HepG2 (cell line): ENCODE measurements at regions not wholly inside any gene's neighbourhood (a gene's known extent, or its start where the extent isn't known, plus 50 kb on each side); places are given as distances from the start of the nearest gene placed in this dataset.

Experiments
- ATAC-seq: fragments of 200-7000 bp; cut with Tn5 transposase; 3 replicates; pipeline ENCODE4 v1.9.1; 2020; ENCODE audit warnings: mild to moderate bottlenecking, moderate library complexity
- BruUV-seq: library from RNA; stranded (reverse); fragments of 400-500 nt; replicated peaks from 2 replicates; lab custom pipeline; 2021; lab: Mats Ljungman, UMichigan
- CTCF ChIA-PET: fragments of 300-600 bp; formaldehyde crosslinking; extraction: SDS; loops from one replicate; lab custom pipeline; 2021; ENCODE audit warnings: low total read pairs, inconsistent platforms, low intra/inter-chr PET ratio; lab: Yijun Ruan, JAX
- POLR2A ChIA-PET: fragments of 350-600 bp; sonication (Branson Sonifier 250); formaldehyde crosslinking; loops from one replicate; lab custom pipeline; 2020; ENCODE audit warnings: antibody characterized with exemption, inconsistent platforms; lab: Yijun Ruan, JAX
- DNase-seq: peaks from one replicate; pipeline ENCODE4 v3.0.0-alpha.2; 2015; ENCODE audit warnings: low spot score
- FAIRE-seq: peaks from 3 replicates; lab custom pipeline; 2011; peaks lifted over from hg19 to GRCh38; lab: Jason Lieb, UNC
- H2AFZ ChIP-seq: one replicate; pipeline ENCODE4 v1.6.1; 2011; ENCODE audit warnings: low read length, inconsistent platforms
- H3K27ac ChIP-seq: fragments of 300-600 bp; 3 replicates; pipeline ENCODE4 v1.8.0; 2011; ENCODE audit warnings: mixed run types, mild to moderate bottlenecking, mixed read lengths, low read length, inconsistent platforms; ENCODE audit not compliant: insufficient read depth; ENCODE audit errors: extremely low read length
- H3K27me3 ChIP-seq, 2 experiments: fragments of 200-600 bp in 1 of 2; 2 replicates in 1 of 2; 3 replicates in 1 of 2; pipeline versions ENCODE4 v1.6.0 to v1.8.0; 2011; ENCODE audit warnings: low read length in 2 of 2, mild to moderate bottlenecking in 2 of 2, moderate library complexity in 2 of 2, inconsistent platforms in 1 of 2; ENCODE audit not compliant: insufficient read depth in 2 of 2, control insufficient read depth in 1 of 2
- H3K36me3 ChIP-seq, 2 experiments: fragments of 200-600 bp in 1 of 2; replicated peaks in 1 of 2; 2 replicates in 1 of 2; 3 replicates in 1 of 2; pipeline versions ENCODE4 v1.5.1 to v1.8.0; 2011; ENCODE audit warnings: low read length in 2 of 2, inconsistent platforms in 1 of 2; ENCODE audit not compliant: insufficient read depth in 2 of 2, control insufficient read depth in 1 of 2
- H3K4me1 ChIP-seq: 2 replicates; pipeline ENCODE4 v1.5.1; 2012; ENCODE audit warnings: low read length, inconsistent platforms; ENCODE audit not compliant: insufficient read depth
- H3K4me2 ChIP-seq: 2 replicates; pipeline ENCODE4 v1.6.0; 2011; ENCODE audit warnings: low read depth, low read length, inconsistent platforms
- H3K4me3 ChIP-seq, 3 experiments: fragments of 200-600 bp in 1 of 3; sonication (generic), shearing (Covaris generic) in 1 of 3; replicated peaks in 1 of 3; 2 replicates each; pipeline ENCODE4 v1.5.1; 2011 to 2016; ENCODE audit warnings: low read length in 3 of 3, inconsistent platforms in 2 of 3, low read depth in 2 of 3, mild to moderate bottlenecking in 2 of 3, control low read depth in 1 of 3, mixed read lengths in 1 of 3; ENCODE audit not compliant: insufficient read depth in 1 of 3
- H3K79me2 ChIP-seq: one replicate; pipeline ENCODE4 v1.6.1; 2011; ENCODE audit warnings: low read length, inconsistent platforms; ENCODE audit not compliant: insufficient read depth
- H3K9ac ChIP-seq: 2 replicates; pipeline ENCODE4 v1.6.0; 2011; ENCODE audit warnings: mild to moderate bottlenecking, low read depth, low read length, inconsistent platforms; ENCODE audit not compliant: insufficient read depth
- H3K9me3 ChIP-seq: 2 replicates; pipeline ENCODE4 v1.5.1; 2012; ENCODE audit warnings: mild to moderate bottlenecking, low read length
- H4K20me1 ChIP-seq: 2 replicates; pipeline ENCODE4 v1.6.0; 2011; ENCODE audit warnings: inconsistent platforms, mild to moderate bottlenecking, low read length, moderate library complexity; ENCODE audit not compliant: insufficient read depth
- BRD4 ChIP-seq: sonication (generic); formaldehyde crosslinking; IDR thresholded peaks from 2 replicates; pipeline ENCODE4 v1.4.0; 2020; ENCODE audit warnings: missing genetic modification reagents
- CCAR2 ChIP-seq: fragments of 200-400 bp; formaldehyde crosslinking; optimal IDR thresholded peaks from 2 replicates; pipeline ENCODE3; 2018; ENCODE audit warnings: low read depth, mild to moderate bottlenecking, low read length, moderate library complexity
- KAT8 ChIP-seq: IDR thresholded peaks from 2 replicates; pipeline ENCODE4 v1.6.1; 2016; ENCODE audit warnings: missing genetic modification reagents, missing compliant biosample characterization
- KDM5B ChIP-seq: sonication (generic); formaldehyde crosslinking; IDR thresholded peaks from 2 replicates; pipeline ENCODE4 v1.4.0; 2020; ENCODE audit warnings: missing genetic modification reagents, mild to moderate bottlenecking, borderline replicate concordance
- MZF1 ChIP-seq: sonication (generic); formaldehyde crosslinking; IDR thresholded peaks from 2 replicates; pipeline ENCODE4 v1.8.1; 2023; ENCODE audit warnings: mild to moderate bottlenecking, missing genetic modification reagents, borderline replicate concordance
- NR2F2 ChIP-seq: IDR thresholded peaks from 2 replicates; pipeline ENCODE4 v1.6.1; 2012; ENCODE audit warnings: low read depth, inconsistent platforms, borderline replicate concordance
- PAF1 ChIP-seq: IDR thresholded peaks from 2 replicates; pipeline ENCODE4 v1.6.1; 2016; ENCODE audit warnings: missing genetic modification reagents, missing compliant biosample characterization
- RARA ChIP-seq: IDR thresholded peaks from 2 replicates; pipeline ENCODE4 v1.6.1; 2016; ENCODE audit warnings: missing genetic modification reagents, missing compliant biosample characterization
- SRSF9 ChIP-seq: fragments of 200-400 bp; formaldehyde crosslinking; IDR thresholded peaks from 2 replicates; pipeline ENCODE4 v1.6.1; 2018; ENCODE audit warnings: borderline replicate concordance, mild to moderate bottlenecking, low read depth, low read length; ENCODE audit not compliant: insufficient read depth, poor library complexity, severe bottlenecking
- ZNF629 ChIP-seq: sonication (generic); formaldehyde crosslinking; conservative IDR thresholded peaks from 2 replicates; pipeline ENCODE4 v1.5.0; 2020; ENCODE audit warnings: missing genetic modification reagents
- ZNF883 ChIP-seq: sonication (generic); formaldehyde crosslinking; IDR thresholded peaks from 2 replicates; pipeline ENCODE4 v1.5.1; 2020; ENCODE audit warnings: mild to moderate bottlenecking, missing genetic modification reagents; ENCODE audit errors: not compliant biosample characterization
- WGBS: methylation state at CpG from one replicate; pipeline ENCODE4 v1.1.6; 2017; ENCODE audit warnings: low lambda C conversion rate; 5-methylcytosine and 5-hydroxymethylcytosine counted together
- in situ Hi-C: cut with HindIII; loops from 2 replicates; pipeline ENCODE4 v1.10.0; 2017; ENCODE audit warnings: low pct_unique_long_range_greater_than_20kb; ENCODE audit not compliant: extremely low pct_ligation_motif_present
- intact Hi-C: fragments of 100-400 bp; cut with micrococcal nuclease; formaldehyde crosslinking; loops from one replicate; pipeline ENCODE4 v1.10.0; 2022; ENCODE audit not compliant: unreplicated experiment
- TF ChIP-seq, protein P1 (sequence below): sonication (generic); formaldehyde crosslinking; IDR thresholded peaks from 2 replicates; pipeline ENCODE4 v1.5.1; 2020; ENCODE audit warnings: missing genetic modification reagents, mild to moderate bottlenecking, borderline replicate concordance
- TF ChIP-seq, protein P2 (sequence below): sonication (generic); formaldehyde crosslinking; IDR thresholded peaks from 2 replicates; pipeline ENCODE4 v1.8.0; 2022; ENCODE audit warnings: mild to moderate bottlenecking, missing genetic modification reagents, borderline replicate concordance
- TF ChIP-seq, protein P3 (sequence below): sonication (generic); formaldehyde crosslinking; conservative IDR thresholded peaks from 2 replicates; pipeline ENCODE4 v1.8.0; 2022; ENCODE audit warnings: low read depth, missing genetic modification reagents

DNA sequence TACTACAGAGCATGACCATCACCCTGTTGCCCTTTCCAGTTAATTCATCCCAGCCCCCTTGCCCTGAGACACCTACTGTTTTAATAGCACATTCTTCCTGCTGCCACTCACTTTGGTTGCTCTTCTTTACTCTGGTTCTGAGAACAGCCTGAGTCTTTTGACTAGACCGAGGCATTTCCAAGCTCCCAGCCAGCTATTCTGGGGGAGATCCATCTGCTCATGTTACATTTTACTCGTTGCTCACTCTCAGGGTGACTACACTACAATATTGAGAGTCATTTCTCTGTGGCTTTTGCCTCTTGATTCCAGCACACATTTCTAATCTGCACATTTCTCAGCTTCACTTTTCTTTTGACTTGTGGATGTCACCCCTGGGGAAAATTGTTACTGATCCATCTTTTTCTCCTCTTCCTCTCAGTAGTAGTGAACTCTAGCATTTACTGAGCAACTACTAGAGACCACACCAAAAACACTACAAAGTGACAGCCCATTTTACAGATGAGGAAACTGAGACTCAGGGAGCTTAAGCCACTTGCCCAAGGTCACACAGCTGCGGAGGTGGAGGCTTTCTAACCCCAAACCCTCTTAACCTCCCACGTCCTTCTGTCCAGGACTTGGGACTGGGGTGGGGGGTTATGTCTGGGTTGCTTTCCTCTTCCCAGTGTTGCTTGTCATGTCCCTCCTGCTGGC lies 117.8 kb downstream of the C11orf91 start:
- no TSS peak for BruUV-seq
- Histone ChIP-seq H3K27me3 (peaks cover 8 to 36% of the 10 kb centered on the region in 2 experiments; a peak in 3 of 5 replicates), H2AFZ (no peak overlapping the region), H3K27ac (no peak overlapping the region), H3K36me3 (no peaks in the 10 kb centered on the region), H4K20me1 (no peaks in the 10 kb centered on the region), H3K4me2 (no peak overlapping the region), H3K79me2 (no peaks in the 10 kb centered on the region), H3K9ac (no peak overlapping the region), H3K9me3 (no peaks in the 10 kb centered on the region), H3K4me1 (no peaks in the 10 kb centered on the region), H3K4me3 (no peak overlapping the region)
- CTCF ChIA-PET = no interaction called here
- ATAC-seq (no peak), DNase-seq (no peak), FAIRE-seq (no peak)
- in situ Hi-C loops (no loop called here), intact Hi-C loops (no loop called here)
- WGBS = 3% methylated on average over 4 of the region's 4 CpGs
- POLR2A ChIA-PET = no interaction called here
- TF ChIP-seq ZNF883 = no peak
- TF ChIP-seq ZNF629 = peak; percentile 56

DNA sequence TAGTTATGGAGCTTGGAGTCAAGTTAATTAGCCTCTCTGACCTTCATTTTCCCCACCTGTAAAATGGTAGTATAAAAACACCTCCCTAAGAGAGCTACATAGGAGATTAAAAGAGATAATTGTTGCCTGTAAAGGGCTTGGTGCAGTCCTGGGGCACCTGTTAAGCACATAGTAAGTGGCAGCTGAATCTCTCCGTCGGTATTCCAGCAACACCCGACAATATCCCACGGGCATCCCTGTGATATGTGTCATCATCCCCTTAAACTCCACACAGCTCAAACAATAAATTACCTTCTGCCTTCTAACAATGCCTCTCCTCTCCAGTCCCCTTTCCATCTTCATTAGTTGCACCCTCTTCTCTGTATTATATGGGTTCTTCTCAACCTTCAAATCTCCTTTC lies 121.5 kb downstream of the C11orf91 start:
- BruUV-seq = no TSS peak
- ATAC-seq = no peak

More for the DNA sequence above, 121.5 kb downstream of the C11orf91 start:
- Histone ChIP-seq H3K4me2 (no peak overlapping the region), H3K9ac (no peak overlapping the region), H3K9me3 (no peaks in the 10 kb centered on the region), H3K4me3 (no peak overlapping the region), H3K4me1 (no peaks in the 10 kb centered on the region), H4K20me1 (no peaks in the 10 kb centered on the region), H3K36me3 (no peaks in the 10 kb centered on the region), H3K79me2 (no peaks in the 10 kb centered on the region), H3K27me3 (peaks cover 11 to 62% of the 10 kb centered on the region in 2 experiments; a peak in 3 of 5 replicates), H2AFZ (no peak overlapping the region), H3K27ac (no peak overlapping the region)
- ChIA-PET CTCF (no interaction called here), POLR2A (no interaction called here)
- in situ Hi-C loops = no loop called here
- DNase-seq (no peak), FAIRE-seq (no peak)
- 4% methylated on average over 4 of the region's 4 CpGs for WGBS
- TF ChIP-seq, protein P1, sequence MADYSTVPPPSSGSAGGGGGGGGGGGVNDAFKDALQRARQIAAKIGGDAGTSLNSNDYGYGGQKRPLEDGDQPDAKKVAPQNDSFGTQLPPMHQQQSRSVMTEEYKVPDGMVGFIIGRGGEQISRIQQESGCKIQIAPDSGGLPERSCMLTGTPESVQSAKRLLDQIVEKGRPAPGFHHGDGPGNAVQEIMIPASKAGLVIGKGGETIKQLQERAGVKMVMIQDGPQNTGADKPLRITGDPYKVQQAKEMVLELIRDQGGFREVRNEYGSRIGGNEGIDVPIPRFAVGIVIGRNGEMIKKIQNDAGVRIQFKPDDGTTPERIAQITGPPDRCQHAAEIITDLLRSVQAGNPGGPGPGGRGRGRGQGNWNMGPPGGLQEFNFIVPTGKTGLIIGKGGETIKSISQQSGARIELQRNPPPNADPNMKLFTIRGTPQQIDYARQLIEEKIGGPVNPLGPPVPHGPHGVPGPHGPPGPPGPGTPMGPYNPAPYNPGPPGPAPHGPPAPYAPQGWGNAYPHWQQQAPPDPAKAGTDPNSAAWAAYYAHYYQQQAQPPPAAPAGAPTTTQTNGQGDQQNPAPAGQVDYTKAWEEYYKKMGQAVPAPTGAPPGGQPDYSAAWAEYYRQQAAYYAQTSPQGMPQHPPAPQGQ (CRISPR knock-in tag) = no peak
- TF ChIP-seq, protein P2, sequence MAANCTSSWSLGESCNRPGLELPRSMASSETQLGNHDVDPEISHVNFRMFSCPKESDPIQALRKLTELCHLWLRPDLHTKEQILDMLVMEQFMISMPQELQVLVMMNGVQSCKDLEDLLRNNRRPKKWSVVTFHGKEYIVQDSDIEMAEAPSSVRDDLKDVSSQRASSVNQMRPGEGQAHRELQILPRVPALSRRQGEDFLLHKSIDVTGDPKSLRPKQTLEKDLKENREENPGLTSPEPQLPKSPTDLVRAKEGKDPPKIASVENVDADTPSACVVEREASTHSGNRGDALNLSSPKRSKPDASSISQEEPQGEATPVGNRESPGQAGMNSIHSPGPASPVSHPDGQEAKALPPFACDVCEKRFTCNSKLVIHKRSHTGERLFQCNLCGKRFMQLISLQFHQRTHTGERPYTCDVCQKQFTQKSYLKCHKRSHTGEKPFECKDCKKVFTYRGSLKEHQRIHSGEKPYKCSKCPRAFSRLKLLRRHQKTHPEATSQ (CRISPR knock-in tag) = no peak
- TF ChIP-seq CCAR2 (no peak), MZF1 (CRISPR knock-in tag) (no peak), RARA (CRISPR knock-in tag) (no peak), NR2F2 (no peak), BRD4 (CRISPR knock-in tag) (no peak), PAF1 (CRISPR knock-in tag) (no peak), KDM5B (CRISPR knock-in tag) (no peak), KAT8 (CRISPR knock-in tag) (no peak), SRSF9 (no peak)
- TF ChIP-seq, protein P3, sequence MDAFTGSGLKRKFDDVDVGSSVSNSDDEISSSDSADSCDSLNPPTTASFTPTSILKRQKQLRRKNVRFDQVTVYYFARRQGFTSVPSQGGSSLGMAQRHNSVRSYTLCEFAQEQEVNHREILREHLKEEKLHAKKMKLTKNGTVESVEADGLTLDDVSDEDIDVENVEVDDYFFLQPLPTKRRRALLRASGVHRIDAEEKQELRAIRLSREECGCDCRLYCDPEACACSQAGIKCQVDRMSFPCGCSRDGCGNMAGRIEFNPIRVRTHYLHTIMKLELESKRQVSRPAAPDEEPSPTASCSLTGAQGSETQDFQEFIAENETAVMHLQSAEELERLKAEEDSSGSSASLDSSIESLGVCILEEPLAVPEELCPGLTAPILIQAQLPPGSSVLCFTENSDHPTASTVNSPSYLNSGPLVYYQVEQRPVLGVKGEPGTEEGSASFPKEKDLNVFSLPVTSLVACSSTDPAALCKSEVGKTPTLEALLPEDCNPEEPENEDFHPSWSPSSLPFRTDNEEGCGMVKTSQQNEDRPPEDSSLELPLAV (CRISPR knock-in tag) = no peak
- intact Hi-C loops = no loop called here
